HUES64 (cell line): ENCODE measurements at regions not wholly inside any gene's neighbourhood (a gene's known extent, or its start where the extent isn't known, plus 50 kb on each side); places are given as distances from the start of the nearest gene placed in this dataset.

ENCODE experiments used
- H3K27ac ChIP-seq: 2 replicates; pipeline ENCODE4 v1.7.0; 2013; ENCODE audit warnings: low read depth, low read length, inconsistent platforms
- H3K27me3 ChIP-seq: 2 replicates; pipeline ENCODE4 v1.6.1; 2013; ENCODE audit warnings: mild to moderate bottlenecking, low read length; ENCODE audit not compliant: insufficient read depth
- H3K36me3 ChIP-seq: 2 replicates; pipeline ENCODE4 v1.6.1; 2013; ENCODE audit warnings: mild to moderate bottlenecking, low read length; ENCODE audit not compliant: insufficient read depth
- H3K4me1 ChIP-seq: 2 replicates; pipeline ENCODE4 v1.6.1; 2013; ENCODE audit warnings: mild to moderate bottlenecking, low read length, moderate library complexity; ENCODE audit not compliant: insufficient read depth
- H3K4me3 ChIP-seq: 2 replicates; pipeline ENCODE4 v1.5.1; 2013; ENCODE audit warnings: mild to moderate bottlenecking, low read length, moderate library complexity
- H3K9ac ChIP-seq: 2 replicates; pipeline ENCODE4 v1.6.1; 2013; ENCODE audit warnings: mild to moderate bottlenecking, low read depth, low read length
- H3K9me3 ChIP-seq: 2 replicates; pipeline ENCODE4 v1.6.1; 2013; ENCODE audit warnings: low read depth, low read length; ENCODE audit not compliant: insufficient read depth
- WGBS: fragments of 150-250, 120-280 bp; methylation state at CpG from one replicate; pipeline ENCODE4 v1.1.7; 2013; ENCODE audit warnings: missing lambda C conversion rate; 5-methylcytosine and 5-hydroxymethylcytosine counted together

GRCh38 chr11:98153752-98154151 is 867.0 kb upstream of the CNTN5 start:
- Histone ChIP-seq H3K9me3 (peaks cover 13% of the 10 kb centered on the region; the same call in 1 of the 2 replicates), H3K4me1 (no peaks in the 10 kb centered on the region), H3K36me3 (no peaks in the 10 kb centered on the region), H3K9ac (no peak overlapping the region), H3K27ac (no peak overlapping the region), H3K4me3 (no peak overlapping the region), H3K27me3 (no peaks in the 10 kb centered on the region)
- 96% methylated on average over 2 of the region's 2 CpGs for WGBS

DNA sequence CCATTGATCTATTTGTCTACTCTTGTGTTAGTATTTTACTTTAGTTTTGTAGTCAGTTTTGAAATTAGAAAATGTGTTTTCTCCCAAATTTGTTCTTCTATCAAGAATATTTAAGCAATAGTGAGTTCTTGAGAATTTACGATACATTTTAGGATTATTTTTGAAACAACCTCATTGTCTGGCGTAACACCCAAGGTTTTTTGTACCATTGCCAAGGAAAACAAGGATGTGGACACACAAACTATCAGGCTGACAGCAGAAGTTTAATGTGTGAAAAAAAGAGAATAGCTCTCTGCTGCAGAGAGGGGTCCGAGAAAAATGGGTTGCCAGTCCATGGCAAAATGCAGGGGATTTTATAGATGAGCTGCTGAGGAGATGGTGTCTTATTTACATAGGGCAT is 865.1 kb upstream of the CNTN5 start:
- Histone ChIP-seq H3K27me3 (no peaks in the 10 kb centered on the region), H3K27ac (no peak overlapping the region), H3K4me3 (no peak overlapping the region), H3K4me1 (no peaks in the 10 kb centered on the region), H3K36me3 (no peaks in the 10 kb centered on the region), H3K9ac (no peak overlapping the region), H3K9me3 (peaks cover 17% of the 10 kb centered on the region; the same call in 1 of the 2 replicates)
- 91% methylated on average over 3 of the region's 3 CpGs for WGBS

- Histone ChIP-seq H3K4me1 (no peaks in the 10 kb centered on the region), H3K27me3 (no peaks in the 10 kb centered on the region), H3K36me3 (no peaks in the 10 kb centered on the region), H3K27ac (no peak overlapping the region), H3K4me3 (no peak overlapping the region), H3K9ac (no peak overlapping the region), H3K9me3 (no peaks in the 10 kb centered on the region)
- WGBS, result 97% methylated on average over 5 of the region's 5 CpGs
Observed at GRCh38 chr11:98177925-98178324, 842.8 kb upstream of the CNTN5 start.

DNA sequence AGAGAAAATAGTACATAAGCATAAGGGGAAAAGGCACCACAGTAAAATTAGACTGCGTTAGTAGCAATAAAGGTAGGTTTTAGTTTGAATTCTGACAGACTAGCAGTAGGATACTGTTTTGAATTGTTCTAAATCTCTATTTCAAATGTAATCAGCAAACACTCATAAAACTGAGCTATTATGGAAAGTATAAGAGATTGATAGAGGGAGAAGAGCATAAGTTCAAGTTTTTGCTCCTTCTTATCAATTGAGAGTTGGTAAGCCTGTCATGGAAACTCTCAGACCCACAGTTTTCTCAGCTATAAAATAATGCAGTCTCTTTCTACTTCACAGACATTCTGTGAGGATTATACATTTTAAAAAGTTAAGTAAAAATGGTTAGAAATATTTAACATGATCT is 840.2 kb upstream of the CNTN5 start:
- Histone ChIP-seq H3K4me1 (no peaks in the 10 kb centered on the region), H3K9ac (no peak overlapping the region), H3K27ac (no peak overlapping the region), H3K4me3 (no peak overlapping the region), H3K27me3 (no peaks in the 10 kb centered on the region), H3K36me3 (no peaks in the 10 kb centered on the region), H3K9me3 (peaks cover 9% of the 10 kb centered on the region)
- 100% methylated on average over 1 of the region's 1 CpG for WGBS

DNA sequence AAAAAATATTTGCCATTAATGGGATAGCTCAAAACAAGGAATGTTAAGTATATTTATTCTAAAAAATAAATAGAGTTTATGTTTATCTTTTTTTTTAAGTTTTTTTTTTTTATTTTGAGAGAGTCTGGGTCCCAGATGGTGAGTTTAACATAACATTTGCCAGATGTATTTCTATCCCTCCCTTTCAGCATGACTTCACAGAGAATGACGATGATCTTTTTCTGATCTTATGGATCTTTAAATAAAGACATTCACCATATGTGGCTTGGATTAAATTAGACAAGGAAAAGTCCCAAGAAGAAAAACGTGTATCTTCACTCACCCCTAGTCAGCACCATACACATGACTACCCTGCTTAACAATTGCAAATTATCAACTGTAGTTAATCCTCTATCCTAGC is 839.8 kb upstream of the CNTN5 start:
- H3K9ac ChIP-seq, result no peak overlapping the region
- peaks cover 12% of the 10 kb centered on the region for H3K9me3 ChIP-seq
- no peaks in the 10 kb centered on the region for H3K27me3 ChIP-seq
- H3K4me1 ChIP-seq, result no peaks in the 10 kb centered on the region
- WGBS, result 94% methylated on average over 2 of the region's 2 CpGs
- no peak overlapping the region for H3K4me3 ChIP-seq
- H3K36me3 ChIP-seq, result no peaks in the 10 kb centered on the region
- no peak overlapping the region for H3K27ac ChIP-seq

DNA sequence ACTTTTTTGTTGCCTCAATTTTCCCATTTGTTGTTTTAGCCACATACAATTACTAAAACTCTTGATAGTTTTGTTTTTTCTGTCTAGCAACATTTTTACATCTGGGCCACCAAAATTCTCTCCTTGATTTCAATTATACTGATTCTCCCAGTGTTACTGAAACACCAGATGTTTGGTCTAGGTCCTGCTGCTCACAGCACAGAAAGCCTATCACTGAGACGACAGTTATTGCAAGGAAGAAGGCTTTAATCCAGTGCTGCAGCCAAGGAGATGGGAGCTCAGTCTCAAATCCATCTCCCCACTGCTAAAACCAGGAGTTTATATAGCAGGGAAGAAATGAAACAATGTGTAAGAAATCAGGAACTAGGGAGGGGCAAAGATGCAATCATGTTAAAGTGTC is 837.7 kb upstream of the CNTN5 start:
- 92% methylated on average over 1 of the region's 1 CpG for WGBS
- Histone ChIP-seq H3K27ac (no peak overlapping the region), H3K9ac (no peak overlapping the region), H3K4me1 (no peaks in the 10 kb centered on the region), H3K27me3 (no peaks in the 10 kb centered on the region), H3K36me3 (no peaks in the 10 kb centered on the region), H3K4me3 (no peak overlapping the region), H3K9me3 (peaks cover 19% of the 10 kb centered on the region)

GRCh38 chr11:98185245-98185644 is 835.5 kb upstream of the CNTN5 start:
- peaks cover 19% of the 10 kb centered on the region for H3K9me3 ChIP-seq
- no peaks in the 10 kb centered on the region for H3K4me1 ChIP-seq
- H3K9ac ChIP-seq, result no peak overlapping the region
- no peaks in the 10 kb centered on the region for H3K36me3 ChIP-seq
- no peak overlapping the region for H3K27ac ChIP-seq
- H3K4me3 ChIP-seq, result no peak overlapping the region
- WGBS, result 96% methylated on average over 16 of the region's 16 CpGs
- H3K27me3 ChIP-seq, result no peaks in the 10 kb centered on the region

- Histone ChIP-seq H3K36me3 (no peaks in the 10 kb centered on the region), H3K4me3 (no peak overlapping the region), H3K9ac (no peak overlapping the region), H3K9me3 (no peaks in the 10 kb centered on the region), H3K4me1 (no peaks in the 10 kb centered on the region), H3K27me3 (no peaks in the 10 kb centered on the region), H3K27ac (no peak overlapping the region)
- WGBS, result 86% methylated on average over 6 of the region's 7 CpGs
Observed at GRCh38 chr11:98194611-98195010, 826.1 kb upstream of the CNTN5 start.

GRCh38 chr11:98195300-98195699 is 825.4 kb upstream of the CNTN5 start:
- Histone ChIP-seq H3K4me3 (no peak overlapping the region), H3K27me3 (no peaks in the 10 kb centered on the region), H3K27ac (no peak overlapping the region), H3K36me3 (no peaks in the 10 kb centered on the region), H3K9me3 (no peaks in the 10 kb centered on the region), H3K4me1 (no peaks in the 10 kb centered on the region), H3K9ac (no peak overlapping the region)
- WGBS, result no CpG with 5 or more reads among the region's 1 CpG

DNA sequence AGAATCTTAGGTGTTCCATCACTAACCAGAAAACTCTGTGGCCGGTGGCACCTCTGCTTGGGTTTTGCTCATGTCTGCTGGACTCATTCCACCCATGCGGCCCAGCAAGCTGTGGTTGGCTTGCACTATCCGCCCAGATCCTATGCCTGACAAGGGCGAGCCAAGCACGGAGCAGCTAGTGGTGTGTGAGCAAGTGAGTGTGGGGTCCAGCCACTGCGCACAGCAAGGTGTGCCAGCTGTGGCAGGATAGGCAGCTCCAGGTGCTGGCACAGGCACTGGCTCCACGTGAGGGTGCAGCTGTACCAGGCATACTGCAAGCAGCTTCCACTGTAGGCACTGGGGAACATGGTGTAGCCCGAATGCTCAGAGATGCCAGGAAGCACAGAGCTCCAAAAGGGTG is 813.7 kb upstream of the CNTN5 start:
- H3K27ac ChIP-seq, result no peak overlapping the region
- H3K27me3 ChIP-seq, result no peaks in the 10 kb centered on the region
- no peaks in the 10 kb centered on the region for H3K9me3 ChIP-seq
- H3K4me3 ChIP-seq, result no peak overlapping the region
- H3K9ac ChIP-seq, result no peak overlapping the region
- H3K36me3 ChIP-seq, result no peaks in the 10 kb centered on the region
- H3K4me1 ChIP-seq, result no peaks in the 10 kb centered on the region
- 97% methylated on average over 8 of the region's 8 CpGs for WGBS

DNA sequence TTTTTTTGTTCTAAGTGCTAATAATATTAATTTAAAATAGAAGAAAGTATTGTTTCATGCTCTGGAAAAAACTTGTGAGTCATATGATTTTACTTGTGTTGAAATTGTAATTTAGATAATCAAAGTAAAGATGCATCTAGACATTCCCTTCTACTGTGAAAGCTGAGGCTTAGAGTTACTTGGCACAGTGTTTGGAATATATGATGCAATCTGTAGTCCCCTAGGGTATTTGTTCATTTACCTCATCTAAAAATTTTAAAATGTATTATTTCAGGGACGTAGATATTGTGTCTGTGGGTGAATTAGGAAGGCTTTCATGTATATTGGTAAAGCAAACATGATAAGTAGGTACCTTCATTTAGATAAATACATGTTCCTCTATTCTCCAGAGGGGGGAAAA is 793.5 kb upstream of the CNTN5 start:
- no peak overlapping the region for H3K27ac ChIP-seq
- no peak overlapping the region for H3K4me3 ChIP-seq
- no peak overlapping the region for H3K9ac ChIP-seq
- 100% methylated on average over 1 of the region's 1 CpG for WGBS
- H3K9me3 ChIP-seq, result no peaks in the 10 kb centered on the region
- H3K36me3 ChIP-seq, result no peaks in the 10 kb centered on the region
- no peaks in the 10 kb centered on the region for H3K4me1 ChIP-seq
- H3K27me3 ChIP-seq, result no peaks in the 10 kb centered on the region

DNA sequence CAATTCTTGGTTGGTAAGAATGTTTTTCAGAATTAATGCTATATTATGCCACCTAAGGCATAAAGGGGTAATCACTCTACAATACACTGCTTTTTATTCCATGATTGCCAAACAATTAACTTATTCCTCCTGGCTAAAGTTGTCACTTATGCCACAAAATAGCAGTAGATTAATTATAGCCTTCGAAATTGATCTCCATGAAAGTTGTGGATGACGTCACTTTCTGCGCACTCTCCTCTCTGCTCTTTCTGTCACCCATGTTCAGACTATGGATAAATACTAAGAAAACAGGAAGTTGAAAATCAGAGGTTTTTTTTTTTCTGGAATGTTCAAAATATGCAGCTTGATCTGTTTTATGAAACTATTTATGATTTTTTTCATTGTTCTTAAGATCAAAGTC is 790.1 kb upstream of the CNTN5 start:
- Histone ChIP-seq H3K4me1 (no peaks in the 10 kb centered on the region), H3K27ac (no peak overlapping the region), H3K27me3 (no peaks in the 10 kb centered on the region), H3K36me3 (no peaks in the 10 kb centered on the region), H3K9ac (no peak overlapping the region), H3K4me3 (no peak overlapping the region), H3K9me3 (no peaks in the 10 kb centered on the region)
- WGBS, result 93% methylated on average over 3 of the region's 3 CpGs
